ENCODE measurements at regions not wholly inside any gene's neighbourhood (a gene's known extent, or its start where the extent isn't known, plus 50 kb on each side); places are given as distances from the start of the nearest gene placed in this dataset.

DNA sequence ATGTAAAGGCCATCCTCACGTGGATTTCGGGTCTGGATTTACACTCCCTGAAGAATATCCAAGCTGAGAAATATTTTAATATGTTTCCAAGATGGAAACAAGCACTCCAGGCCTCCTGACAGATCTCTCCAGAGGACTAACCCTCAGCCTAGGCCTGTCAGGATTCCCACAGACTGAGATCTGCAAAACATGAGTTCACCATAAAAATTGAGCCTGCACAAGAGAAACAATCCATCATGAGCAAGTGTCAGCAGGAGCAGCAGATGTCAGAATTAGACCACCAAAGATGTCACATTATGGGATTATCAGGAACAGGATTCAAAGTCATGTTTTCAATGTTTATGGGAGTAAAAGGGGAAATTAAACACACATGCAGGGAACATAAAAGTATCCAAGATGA is 191.3 kb downstream of the TFCP2L1 start:
- POLR2A ChIA-PET: no interaction called here
- CTCF ChIA-PET: interaction anchor here (0.9 to 13.8 kb wide), 2 partner anchors 14 to 262 kb away, joined by 3 to 174 read pairs; no protein-coding TSS in a partner anchor
- TF ChIP-seq, protein P1, sequence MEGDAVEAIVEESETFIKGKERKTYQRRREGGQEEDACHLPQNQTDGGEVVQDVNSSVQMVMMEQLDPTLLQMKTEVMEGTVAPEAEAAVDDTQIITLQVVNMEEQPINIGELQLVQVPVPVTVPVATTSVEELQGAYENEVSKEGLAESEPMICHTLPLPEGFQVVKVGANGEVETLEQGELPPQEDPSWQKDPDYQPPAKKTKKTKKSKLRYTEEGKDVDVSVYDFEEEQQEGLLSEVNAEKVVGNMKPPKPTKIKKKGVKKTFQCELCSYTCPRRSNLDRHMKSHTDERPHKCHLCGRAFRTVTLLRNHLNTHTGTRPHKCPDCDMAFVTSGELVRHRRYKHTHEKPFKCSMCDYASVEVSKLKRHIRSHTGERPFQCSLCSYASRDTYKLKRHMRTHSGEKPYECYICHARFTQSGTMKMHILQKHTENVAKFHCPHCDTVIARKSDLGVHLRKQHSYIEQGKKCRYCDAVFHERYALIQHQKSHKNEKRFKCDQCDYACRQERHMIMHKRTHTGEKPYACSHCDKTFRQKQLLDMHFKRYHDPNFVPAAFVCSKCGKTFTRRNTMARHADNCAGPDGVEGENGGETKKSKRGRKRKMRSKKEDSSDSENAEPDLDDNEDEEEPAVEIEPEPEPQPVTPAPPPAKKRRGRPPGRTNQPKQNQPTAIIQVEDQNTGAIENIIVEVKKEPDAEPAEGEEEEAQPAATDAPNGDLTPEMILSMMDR (IDR thresholded peaks at IDR 0.05; ENCODE audit: control extremely low read depth, extremely low read depth, low read depth, missing control alignments): no peak
- no peak for DNase-seq (ENCODE audit: extremely low spot score)

DNA sequence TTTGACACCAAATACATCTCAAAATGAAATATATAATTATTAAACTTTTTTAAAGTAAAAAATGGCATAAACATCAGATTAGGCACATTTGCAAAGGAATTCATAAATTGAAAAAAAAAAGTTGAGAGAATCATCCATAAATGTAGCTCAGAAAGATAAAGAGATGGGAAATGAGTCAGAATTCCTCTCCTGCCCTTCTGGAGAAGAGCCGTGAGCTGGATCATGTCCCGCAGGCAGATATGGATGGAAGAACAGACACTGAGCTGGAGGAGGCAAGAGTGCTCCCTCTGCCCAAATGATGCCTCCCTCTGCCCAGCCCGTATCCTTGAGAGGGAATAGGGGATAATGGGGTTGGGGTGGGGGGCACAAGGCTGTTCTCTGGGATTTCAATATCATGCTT is 190.9 kb downstream of the TFCP2L1 start:
- CTCF ChIA-PET: interaction anchor here (0.9 to 13.8 kb wide), 3 partner anchors 11 to 262 kb away, joined by 3 to 174 read pairs (median 5); no protein-coding TSS in a partner anchor
- TF ChIP-seq, protein P1 (IDR thresholded peaks at IDR 0.05; ENCODE audit: control extremely low read depth, extremely low read depth, low read depth, missing control alignments): no peak
- no peak for DNase-seq (ENCODE audit: extremely low spot score)
- POLR2A ChIA-PET: no interaction called here

DNA sequence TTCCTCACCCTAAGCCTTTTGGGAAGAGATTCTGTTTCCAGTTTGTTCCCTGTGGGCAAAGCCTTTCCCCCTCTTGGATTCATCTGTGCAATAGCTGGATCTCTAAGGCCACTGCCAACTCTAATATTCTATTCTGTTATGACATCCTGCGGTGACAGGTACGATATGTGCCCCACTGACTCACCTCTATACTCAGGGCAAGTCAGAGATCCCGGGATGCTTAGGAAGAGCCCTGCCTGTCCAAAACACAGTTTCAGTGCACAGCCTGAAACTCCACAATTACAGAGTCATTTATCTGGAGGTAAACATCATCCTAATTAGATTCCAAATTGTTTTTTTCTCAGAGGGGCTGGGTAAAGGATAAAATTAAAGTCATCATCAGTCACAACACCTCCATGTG is 190.2 kb downstream of the TFCP2L1 start:
- ChIA-PET POLR2A (no interaction called here), CTCF (interaction anchor here (1.1 to 13.8 kb wide), 7 partner anchors 9 to 267 kb away, joined by 3 to 174 read pairs (median 4); no protein-coding TSS in a partner anchor)
- no peak for DNase-seq (ENCODE audit: extremely low spot score)
- TF ChIP-seq, protein P1 (IDR thresholded peaks at IDR 0.05; ENCODE audit: control extremely low read depth, extremely low read depth, low read depth, missing control alignments): no peak

DNA sequence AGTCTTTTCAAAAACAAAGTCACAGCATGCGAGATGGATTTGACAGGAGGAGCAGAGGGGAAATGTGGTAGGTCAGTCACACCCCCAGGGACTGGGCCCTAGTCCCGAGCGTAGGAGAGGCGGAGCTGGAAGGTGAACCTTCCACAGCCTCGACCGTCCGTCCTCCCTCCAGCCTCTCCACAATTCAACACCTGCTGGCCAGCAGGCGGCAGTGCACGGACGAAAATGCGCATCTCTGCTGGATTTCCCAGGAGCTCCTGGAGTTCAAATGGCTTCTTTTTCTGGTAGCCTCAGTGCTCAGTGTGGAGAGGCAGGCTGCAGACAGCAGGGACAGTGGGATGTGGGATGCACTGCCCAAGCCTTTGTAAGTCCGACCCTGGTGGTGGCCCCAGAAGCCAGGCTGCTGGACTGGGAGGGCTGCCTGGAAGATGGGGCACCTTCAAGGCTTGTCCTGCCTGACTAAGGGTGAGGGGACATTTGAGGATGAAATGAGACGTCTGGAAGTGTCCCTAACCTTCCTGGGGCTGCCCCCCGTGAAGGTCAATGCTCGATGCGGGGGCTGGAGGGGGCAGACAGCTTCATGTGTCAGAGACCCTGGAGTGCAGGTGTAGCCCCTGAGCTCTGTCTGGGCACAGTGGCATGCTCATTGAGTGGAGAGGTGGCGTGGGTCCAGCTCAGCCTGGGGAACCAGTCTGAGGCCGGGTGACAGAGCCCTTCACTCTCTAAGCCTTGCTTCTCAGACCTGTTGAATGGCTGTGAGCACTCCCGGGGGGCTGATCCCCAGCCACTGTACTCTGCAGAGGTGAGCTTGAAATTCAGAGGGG is 189.5 kb downstream of the TFCP2L1 start:
- TF ChIP-seq, protein P1 (IDR thresholded peaks at IDR 0.05; ENCODE audit: control extremely low read depth, extremely low read depth, low read depth, missing control alignments): peak; percentile 76
- ChIA-PET POLR2A (no interaction called here), CTCF (interaction anchor here (0.6 to 13.8 kb wide), 9 partner anchors 8 to 266 kb away, joined by 3 to 174 read pairs (median 4); no protein-coding TSS in a partner anchor)
- peak; percentile 58 for DNase-seq (ENCODE audit: extremely low spot score)

DNA sequence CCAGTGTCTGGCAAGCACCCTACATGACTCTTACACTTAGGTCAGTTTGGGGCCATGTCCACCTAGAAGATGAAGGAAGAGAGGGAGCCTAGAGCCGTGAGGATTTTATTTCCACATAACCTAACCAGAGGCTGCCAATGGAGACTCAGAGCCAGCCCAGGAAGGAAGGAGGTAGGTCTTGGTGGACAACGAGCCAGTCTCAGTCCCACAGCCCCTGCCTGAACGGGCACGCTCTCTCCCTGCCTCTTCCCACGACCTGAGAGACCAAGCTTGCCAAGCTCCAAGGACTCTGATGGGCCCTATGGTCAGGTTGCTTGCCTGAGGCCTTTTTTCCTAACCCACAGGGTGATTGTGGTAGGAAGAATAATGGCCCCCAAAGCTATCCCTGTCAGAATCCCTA is 188.4 kb downstream of the TFCP2L1 start:
- no peak for DNase-seq (ENCODE audit: extremely low spot score)

DNA sequence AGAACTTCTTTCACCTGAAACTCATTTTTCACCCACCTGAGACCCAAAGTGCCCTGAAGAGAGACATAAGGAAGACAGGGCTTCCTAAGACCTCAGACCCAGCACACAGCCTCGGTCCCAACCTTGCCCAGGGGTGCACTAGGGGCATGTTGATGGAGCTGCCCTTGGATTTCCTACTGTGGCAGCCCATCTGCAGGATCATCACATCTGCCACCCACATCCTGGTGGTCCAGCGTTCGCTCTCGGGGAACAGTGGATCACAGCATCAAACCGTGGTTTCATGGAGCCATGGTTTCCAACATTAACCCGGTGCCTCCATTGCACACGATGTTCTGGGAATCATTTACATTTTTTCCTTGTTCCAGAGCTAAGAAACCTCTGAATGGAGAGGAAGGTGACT is 186.4 kb downstream of the TFCP2L1 start:
- no peak for DNase-seq (ENCODE audit: extremely low spot score)
- ChIA-PET POLR2A (no interaction called here), CTCF (interaction anchor here (1.8 to 13.8 kb wide), 2 partner anchors 10 to 18 kb away, joined by 4 to 174 read pairs; no protein-coding TSS in a partner anchor)
- TF ChIP-seq, protein P1 (IDR thresholded peaks at IDR 0.05; ENCODE audit: control extremely low read depth, extremely low read depth, low read depth, missing control alignments): no peak

More for the DNA sequence above, 188.4 kb downstream of the TFCP2L1 start:
- ChIA-PET CTCF (interaction anchor here (13.8 kb wide), 1 partner anchor 17 kb away, joined by 174 read pairs; no protein-coding TSS in a partner anchor), POLR2A (no interaction called here)
- TF ChIP-seq, protein P1 (IDR thresholded peaks at IDR 0.05; ENCODE audit: control extremely low read depth, extremely low read depth, low read depth, missing control alignments): no peak
